Ovary (tissue), 7 donors: ENCODE measurements at regions not wholly inside any gene's neighbourhood (a gene's known extent, or its start where the extent isn't known, plus 50 kb on each side); places are given as distances from the start of the nearest gene placed in this dataset.
A peak's percentile ranks its signal among the peaks of the same experiment; 100 is the strongest.

Experiments
- DNase-seq, 5 donors: peaks; one replicate each; pipeline ENCODE4 v3.0.0-alpha.2; 2019 to 2020
- H3K27ac ChIP-seq, 2 donors: fragments of 200-600 bp; one replicate each; pipeline versions ENCODE4 v1.5.1 to v1.8.0; 2019 to 2022
- H3K27me3 ChIP-seq: fragments of 200-600 bp; one replicate; pipeline ENCODE4 v1.8.0; 2022
- H3K36me3 ChIP-seq: fragments of 200-600 bp; sonication (generic); one replicate; pipeline ENCODE4 v1.5.1; 2019
- H3K4me1 ChIP-seq: one replicate; pipeline ENCODE4 v1.8.1; 2013; ENCODE audit warnings: mild to moderate bottlenecking, moderate library complexity; ENCODE audit not compliant: insufficient read depth
- H3K4me3 ChIP-seq: fragments of 200-600 bp; sonication (generic); one replicate; pipeline ENCODE4 v1.5.1; 2017
- H3K9me3 ChIP-seq, 2 donors: fragments of 200-600 bp in 1 of 2; sonication (generic) in 1 of 2; one replicate each; pipeline versions ENCODE4 v1.5.1 to v1.8.1; 2013 to 2019; ENCODE audit warnings: mild to moderate bottlenecking in 1 of 2, moderate library complexity in 1 of 2
- EP300 ChIP-seq: sonication (generic); formaldehyde crosslinking; IDR thresholded peaks from one replicate; pipeline ENCODE4 v1.6.1; 2017; ENCODE audit warnings: antibody characterized with exemption
- POLR2A ChIP-seq: fragments of 450-650 bp; IDR thresholded peaks from one replicate; pipeline ENCODE4 v1.6.1; 2017; ENCODE audit warnings: antibody characterized with exemption, mild to moderate bottlenecking, moderate library complexity
- WGBS, 3 donors: extraction: QIAGEN DNeasy Blood & Tissue Kit in 1 of 3; methylation state at CpG; one replicate each; pipeline versions ENCODE4 v1.1.5 to v1.1.7; 2013 to 2017; 5-methylcytosine and 5-hydroxymethylcytosine counted together
- intact Hi-C, 4 donors: fragments of 100-400 bp; cut with DNase I; formaldehyde crosslinking; loops; one replicate each; pipeline versions ENCODE4 v1.11.0 to v1.15.1; 2022 to 2023
- TF ChIP-seq, protein P1 (sequence below), 3 donors: fragments of 450-650 bp in 2 of 3; fragments of 200-600 bp in 1 of 3; IDR thresholded peaks; one replicate each; pipeline versions ENCODE4 v1.5.1 to v1.8.0; 2016 to 2022; ENCODE audit warnings: antibody characterized with exemption in 3 of 3, mild to moderate bottlenecking in 1 of 3
- donor health status: DM: no; HTN: no; CAD: no; lungs with moderate emphysema.
- donor health status: DM: no; HTN: no; CAD: no.
- donor health status: Bipolar disorder and iron deficiency.
- donor health status: DM: no; HTN: no; CAD: no.
- donor health status: DM: yes; HTN: yes; CAD: no.

GRCh38 chr1:181160322-181160721, 71.8 kb downstream of the IER5 start:
- Histone ChIP-seq H3K4me3 (no peak overlapping the region), H3K9me3 (no peaks in the 10 kb centered on the region), H3K36me3 (no peaks in the 10 kb centered on the region), H3K27ac (no peak overlapping the region), H3K4me1 (no peaks in the 10 kb centered on the region), H3K27me3 (no peaks in the 10 kb centered on the region)
- intact Hi-C loops = loop anchor here in 3 of 4 donors (10.0 kb wide), 2 partner anchors 526 to 636 kb away; partner anchors contain the start of gene XPR1 (in 1 of the 3)
- no peak for DNase-seq
- TF ChIP-seq POLR2A (no peak), EP300 (no peak)
- TF ChIP-seq, protein P1, sequence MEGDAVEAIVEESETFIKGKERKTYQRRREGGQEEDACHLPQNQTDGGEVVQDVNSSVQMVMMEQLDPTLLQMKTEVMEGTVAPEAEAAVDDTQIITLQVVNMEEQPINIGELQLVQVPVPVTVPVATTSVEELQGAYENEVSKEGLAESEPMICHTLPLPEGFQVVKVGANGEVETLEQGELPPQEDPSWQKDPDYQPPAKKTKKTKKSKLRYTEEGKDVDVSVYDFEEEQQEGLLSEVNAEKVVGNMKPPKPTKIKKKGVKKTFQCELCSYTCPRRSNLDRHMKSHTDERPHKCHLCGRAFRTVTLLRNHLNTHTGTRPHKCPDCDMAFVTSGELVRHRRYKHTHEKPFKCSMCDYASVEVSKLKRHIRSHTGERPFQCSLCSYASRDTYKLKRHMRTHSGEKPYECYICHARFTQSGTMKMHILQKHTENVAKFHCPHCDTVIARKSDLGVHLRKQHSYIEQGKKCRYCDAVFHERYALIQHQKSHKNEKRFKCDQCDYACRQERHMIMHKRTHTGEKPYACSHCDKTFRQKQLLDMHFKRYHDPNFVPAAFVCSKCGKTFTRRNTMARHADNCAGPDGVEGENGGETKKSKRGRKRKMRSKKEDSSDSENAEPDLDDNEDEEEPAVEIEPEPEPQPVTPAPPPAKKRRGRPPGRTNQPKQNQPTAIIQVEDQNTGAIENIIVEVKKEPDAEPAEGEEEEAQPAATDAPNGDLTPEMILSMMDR (IDR thresholded peaks at IDR 0.05) = no peak
- WGBS, 3 donors = 61 to 86% (median 82%) methylated on average over 3 of the region's 3 CpGs

DNA sequence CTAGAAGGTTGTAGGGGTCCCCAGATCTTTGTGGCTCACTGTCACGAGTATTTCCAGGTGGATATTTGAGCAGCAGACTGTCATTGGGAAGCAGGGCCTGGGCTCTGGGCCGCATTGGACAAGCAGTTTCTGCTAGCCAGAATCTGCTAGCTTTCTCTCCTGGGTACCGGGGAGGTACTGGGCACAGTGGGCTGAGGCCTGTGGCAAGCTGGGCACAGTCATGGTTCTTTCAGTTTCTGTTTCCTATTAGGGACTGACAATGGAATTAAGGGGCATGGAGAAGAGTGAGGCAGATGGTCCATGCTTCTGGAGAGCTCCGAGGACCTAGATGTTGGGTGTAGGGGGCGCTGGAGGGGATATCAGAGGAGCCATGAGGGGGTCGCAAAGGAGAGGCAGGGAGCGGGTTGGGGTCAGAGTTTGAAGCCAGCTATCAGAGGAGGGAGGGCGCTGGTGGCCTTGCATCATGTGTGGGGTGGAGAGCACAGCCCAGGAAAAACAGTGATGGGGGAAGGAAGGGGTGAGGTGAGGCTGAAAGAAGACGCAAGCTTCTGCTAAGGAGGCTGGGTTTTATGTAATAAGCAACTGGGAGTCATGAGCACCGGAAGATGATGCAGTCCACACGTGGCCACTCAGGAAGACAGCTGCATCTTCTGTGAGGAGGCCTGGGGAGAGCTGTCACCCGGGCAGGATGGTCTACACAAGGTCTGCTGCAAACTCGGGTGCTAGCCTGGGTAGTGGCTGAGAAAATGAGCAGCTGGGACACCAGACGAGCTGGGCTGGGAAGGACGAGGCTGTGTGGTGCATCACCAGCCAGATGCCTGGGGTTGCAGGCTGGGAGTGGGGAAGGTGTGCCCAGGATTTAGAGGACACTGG, 72.7 kb downstream of the IER5 start:
- intact Hi-C loops = loop anchor here in 3 of 4 donors (10.0 kb wide), 2 partner anchors 526 to 636 kb away; partner anchors contain the start of gene XPR1 (in 1 of the 3)
- WGBS, 3 donors = 82 to 89% (median 82%) methylated on average over 15 of the region's 15 CpGs

DNA sequence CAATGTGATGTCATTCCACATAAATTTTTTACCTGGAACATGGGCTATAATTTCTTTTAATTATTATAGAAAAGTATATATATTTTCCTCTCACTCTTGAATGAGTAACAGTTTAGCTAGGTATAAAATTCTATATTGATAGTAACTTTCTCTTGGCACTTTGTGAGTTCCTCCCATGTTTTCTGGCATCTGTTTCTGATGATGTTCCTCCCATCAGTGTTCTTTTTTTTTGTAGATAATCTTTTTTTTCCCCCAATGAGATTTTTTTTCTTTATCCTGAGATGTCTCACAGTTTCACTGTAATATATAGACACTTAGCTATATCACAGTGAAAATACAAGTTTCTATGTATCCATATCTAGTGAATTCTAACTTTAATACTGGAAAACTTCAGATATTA, 75.2 kb downstream of the IER5 start:
- H3K4me3 ChIP-seq = no peak overlapping the region
- no peaks in the 10 kb centered on the region for H3K4me1 ChIP-seq
- no peaks in the 10 kb centered on the region for H3K36me3 ChIP-seq
- no peaks in the 10 kb centered on the region for H3K27me3 ChIP-seq
- no peak overlapping the region for H3K27ac ChIP-seq
- no peak for DNase-seq
- intact Hi-C loops = loop anchor here in 3 of 4 donors (10.0 kb wide), 2 partner anchors 529 to 639 kb away; partner anchors contain the start of gene XPR1 (in 1 of the 3)
- TF ChIP-seq, protein P1 (IDR thresholded peaks at IDR 0.05) = no peak
- no peak for TF ChIP-seq EP300
- no peak for TF ChIP-seq POLR2A
- H3K9me3 ChIP-seq = no peaks in the 10 kb centered on the region

More for the DNA sequence above, 72.7 kb downstream of the IER5 start:
- no peak for DNase-seq
- H3K27me3 ChIP-seq = no peaks in the 10 kb centered on the region
- no peak overlapping the region for H3K27ac ChIP-seq
- no peaks in the 10 kb centered on the region for H3K36me3 ChIP-seq
- H3K9me3 ChIP-seq = no peaks in the 10 kb centered on the region
- TF ChIP-seq POLR2A = no peak
- no peak for TF ChIP-seq EP300
- TF ChIP-seq, protein P1 (IDR thresholded peaks at IDR 0.05) = no peak
- no peak overlapping the region for H3K4me3 ChIP-seq
- no peaks in the 10 kb centered on the region for H3K4me1 ChIP-seq

DNA sequence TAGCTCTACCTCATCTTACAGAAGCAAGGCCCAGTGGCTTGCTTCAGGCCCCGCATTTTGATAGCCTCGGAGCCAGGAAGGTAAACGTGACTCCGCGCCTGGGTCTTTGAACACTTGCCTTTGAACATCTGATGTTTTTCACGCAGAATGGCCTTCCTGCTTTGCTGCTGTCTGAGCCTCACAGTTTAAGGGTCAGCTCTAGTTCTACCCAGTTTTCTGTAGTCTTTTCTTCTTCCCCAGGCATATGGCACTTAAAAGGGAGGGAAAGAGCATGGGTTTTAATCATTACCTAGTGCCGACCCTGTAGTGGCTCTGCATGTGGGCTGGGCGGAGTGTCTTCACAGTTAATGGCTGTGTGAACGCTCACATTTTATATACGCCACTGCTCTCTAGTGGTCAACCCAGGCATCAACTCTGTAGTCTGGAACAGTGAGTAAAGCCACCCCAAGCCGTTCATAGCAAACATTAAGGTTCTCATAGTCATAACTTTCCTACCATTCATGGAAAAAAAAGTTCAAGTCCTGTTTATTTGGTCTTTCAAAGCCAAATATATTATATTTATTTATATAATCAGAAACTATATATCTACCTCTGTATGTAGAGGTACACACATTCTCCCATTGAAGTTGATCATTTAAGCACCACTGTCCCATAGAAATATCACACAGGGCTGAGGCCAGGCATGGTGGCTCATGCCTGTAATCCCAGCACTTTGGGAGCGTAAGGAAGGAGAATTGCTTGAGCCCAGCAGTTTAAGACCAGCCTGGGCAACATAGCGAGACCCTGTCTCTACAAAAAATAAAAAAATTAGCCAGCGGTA, 78.1 kb downstream of the IER5 start:
- Histone ChIP-seq H3K27ac (no peak overlapping the region), H3K9me3 (no peaks in the 10 kb centered on the region), H3K4me1 (no peaks in the 10 kb centered on the region), H3K36me3 (no peaks in the 10 kb centered on the region), H3K4me3 (no peak overlapping the region), H3K27me3 (no peaks in the 10 kb centered on the region)
- peak; percentile 55 to 74 (median 58) for DNase-seq
- TF ChIP-seq POLR2A (no peak), EP300 (no peak)
- TF ChIP-seq, protein P1 (IDR thresholded peaks at IDR 0.05) = peak; percentile 50 to 82 (median 68)
- intact Hi-C loops = loop anchor here (5.0 to 10.0 kb wide), 3 partner anchors 284 to 642 kb away; partner anchors contain the start of gene XPR1 (in 1 of the 4)
- 34 to 38% (median 37%) methylated on average over 14 of the region's 14 CpGs for WGBS, 3 donors
